ENCODE measurements at regions not wholly inside any gene's neighbourhood (a gene's known extent, or its start where the extent isn't known, plus 50 kb on each side); places are given as distances from the start of the nearest gene placed in this dataset.

DNA sequence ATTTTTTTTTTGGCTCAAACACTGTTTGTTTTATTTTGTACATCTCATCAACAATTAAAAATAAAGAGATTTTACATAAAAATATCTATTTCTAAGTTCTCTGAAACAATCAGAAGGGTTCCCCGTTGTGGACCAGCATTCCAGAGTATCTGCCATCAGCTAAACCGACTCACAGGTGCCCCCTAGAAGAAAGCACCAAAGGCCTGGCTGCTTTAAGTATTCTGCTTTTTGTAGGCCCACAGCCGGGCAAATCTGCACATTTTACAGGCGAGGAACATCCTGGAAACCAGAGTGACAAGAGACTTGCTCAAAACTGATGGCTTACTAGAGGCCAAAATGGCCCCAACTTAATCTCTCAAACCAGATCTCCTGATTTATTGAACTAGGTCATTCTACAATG lies 82.2 kb upstream of the SETBP1 start:
- ATAC-seq (ENCODE audit: low FRiP score) (no peak), DNase-seq (ENCODE audit: low spot score) (no peak)
- TF ChIP-seq, protein P1, sequence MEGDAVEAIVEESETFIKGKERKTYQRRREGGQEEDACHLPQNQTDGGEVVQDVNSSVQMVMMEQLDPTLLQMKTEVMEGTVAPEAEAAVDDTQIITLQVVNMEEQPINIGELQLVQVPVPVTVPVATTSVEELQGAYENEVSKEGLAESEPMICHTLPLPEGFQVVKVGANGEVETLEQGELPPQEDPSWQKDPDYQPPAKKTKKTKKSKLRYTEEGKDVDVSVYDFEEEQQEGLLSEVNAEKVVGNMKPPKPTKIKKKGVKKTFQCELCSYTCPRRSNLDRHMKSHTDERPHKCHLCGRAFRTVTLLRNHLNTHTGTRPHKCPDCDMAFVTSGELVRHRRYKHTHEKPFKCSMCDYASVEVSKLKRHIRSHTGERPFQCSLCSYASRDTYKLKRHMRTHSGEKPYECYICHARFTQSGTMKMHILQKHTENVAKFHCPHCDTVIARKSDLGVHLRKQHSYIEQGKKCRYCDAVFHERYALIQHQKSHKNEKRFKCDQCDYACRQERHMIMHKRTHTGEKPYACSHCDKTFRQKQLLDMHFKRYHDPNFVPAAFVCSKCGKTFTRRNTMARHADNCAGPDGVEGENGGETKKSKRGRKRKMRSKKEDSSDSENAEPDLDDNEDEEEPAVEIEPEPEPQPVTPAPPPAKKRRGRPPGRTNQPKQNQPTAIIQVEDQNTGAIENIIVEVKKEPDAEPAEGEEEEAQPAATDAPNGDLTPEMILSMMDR (IDR thresholded peaks at IDR 0.05): no peak

DNA sequence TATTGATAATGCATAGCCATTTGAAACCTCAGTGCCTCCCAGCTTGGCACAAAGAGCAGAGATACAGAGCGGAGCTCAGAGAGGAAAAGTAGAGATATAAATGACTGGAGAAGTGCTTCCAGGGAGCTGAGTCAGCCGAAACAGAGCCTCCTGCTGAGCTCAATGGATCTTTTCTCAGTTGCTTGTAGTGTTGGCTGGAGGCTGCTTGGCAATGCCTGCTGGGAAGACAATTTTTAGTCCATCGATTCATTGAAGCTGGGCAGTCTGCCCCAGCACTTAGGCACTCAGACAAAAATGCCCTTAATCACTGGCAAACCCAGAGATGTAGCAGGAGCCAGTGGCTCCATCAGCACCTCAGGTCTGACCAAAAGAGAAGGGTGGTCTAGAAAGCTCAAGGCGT lies 81.3 kb upstream of the SETBP1 start:
- ATAC-seq (ENCODE audit: low FRiP score) (no peak), DNase-seq (ENCODE audit: low spot score) (no peak)
- TF ChIP-seq, protein P1 (IDR thresholded peaks at IDR 0.05): no peak

DNA sequence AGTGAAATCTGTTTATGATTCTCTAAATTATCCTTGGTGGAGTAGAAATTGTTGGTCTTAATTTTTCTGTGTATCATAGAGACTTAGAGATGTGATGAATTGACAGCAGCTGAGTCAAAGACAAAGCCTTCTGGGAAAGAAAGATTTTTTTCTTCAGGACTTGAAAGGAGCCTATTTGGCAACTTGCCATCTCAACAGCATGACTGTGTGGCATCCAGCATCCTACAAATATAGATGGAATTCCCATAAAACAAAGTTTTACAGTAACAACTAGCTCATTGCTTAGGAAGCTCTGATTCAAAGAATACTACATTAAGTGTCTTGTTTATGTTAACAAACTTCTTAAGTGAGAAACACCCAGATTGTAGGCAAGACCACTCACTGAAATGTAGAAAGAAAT lies 79.2 kb upstream of the SETBP1 start:
- no peak for DNase-seq (ENCODE audit: low spot score)
- TF ChIP-seq, protein P1 (IDR thresholded peaks at IDR 0.05): no peak
- no peak for ATAC-seq (ENCODE audit: low FRiP score)

DNA sequence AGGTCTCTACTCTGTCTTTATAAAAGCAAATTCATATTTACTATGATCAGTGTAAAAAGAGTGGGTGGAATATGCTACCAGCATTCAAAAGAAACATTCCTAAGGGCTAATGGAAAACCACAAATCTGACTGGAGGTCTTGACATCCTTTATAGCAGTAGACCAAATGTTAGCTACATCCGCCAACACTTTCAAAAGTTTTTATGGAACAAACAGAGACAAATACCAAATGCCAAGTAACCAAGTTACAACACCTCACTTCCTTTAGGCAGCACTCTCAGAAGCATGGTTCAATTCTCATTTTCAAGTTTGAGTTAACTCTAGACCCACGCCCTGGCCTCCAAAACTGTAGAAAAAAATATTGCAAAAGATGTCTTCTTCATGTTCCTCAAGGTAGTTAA lies 78.3 kb upstream of the SETBP1 start:
- TF ChIP-seq, protein P1 (IDR thresholded peaks at IDR 0.05): no peak
- no peak for DNase-seq (ENCODE audit: low spot score)
- ATAC-seq (ENCODE audit: low FRiP score): no peak

DNA sequence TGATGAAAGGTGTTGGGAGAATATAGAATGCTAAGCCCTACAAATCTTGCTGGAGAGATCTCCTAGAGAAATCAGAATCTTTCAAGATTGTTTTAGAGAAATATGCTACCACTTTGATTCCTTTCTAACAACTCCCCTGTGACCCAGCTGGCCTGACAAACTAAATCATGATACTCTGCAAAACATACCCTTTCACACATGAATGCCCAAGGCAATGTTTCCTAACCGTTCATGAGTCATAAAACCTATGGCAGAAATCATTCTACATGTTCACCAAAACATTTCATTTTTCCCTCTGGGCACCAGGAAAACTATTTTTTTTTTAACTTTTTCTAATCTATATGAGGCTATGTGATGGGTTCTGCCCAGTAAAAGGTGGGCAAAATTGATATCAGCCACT lies 77.8 kb upstream of the SETBP1 start:
- ATAC-seq (ENCODE audit: low FRiP score) (no peak), DNase-seq (ENCODE audit: low spot score) (no peak)

DNA sequence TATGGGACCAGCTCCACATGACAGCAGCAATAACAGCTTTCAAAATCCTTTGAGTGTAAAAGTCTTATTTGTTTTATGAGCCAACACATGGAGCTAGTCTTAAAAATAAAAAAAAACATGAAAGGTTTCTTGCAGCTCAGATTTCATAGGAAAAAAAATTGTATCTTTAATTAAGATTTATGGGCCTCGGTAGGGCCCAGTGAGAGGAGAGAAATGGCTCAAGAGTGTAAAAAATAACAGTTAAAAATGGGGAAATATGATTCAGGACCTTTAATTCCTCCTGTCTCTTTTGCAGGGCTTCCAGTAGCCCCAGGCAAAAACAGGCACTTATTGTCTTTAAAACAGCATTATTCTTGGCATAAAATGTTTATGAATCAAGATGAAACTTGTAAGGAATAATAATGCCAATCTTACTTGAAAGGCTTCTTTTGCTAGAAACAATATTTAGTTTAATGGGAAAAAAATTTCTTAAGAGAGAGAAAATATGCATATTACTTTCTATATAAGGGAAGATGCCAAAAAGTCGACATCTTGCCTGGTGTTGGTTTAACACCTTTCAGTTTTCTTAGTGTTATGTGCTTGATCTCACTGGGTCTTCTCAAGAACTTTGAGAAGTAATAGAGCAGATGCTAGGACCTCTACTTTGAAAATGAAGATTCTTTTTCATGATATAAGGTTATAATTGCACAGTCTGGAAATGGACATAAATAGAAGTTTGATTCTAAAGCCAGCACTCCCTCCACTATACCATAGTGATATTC lies 71.3 kb upstream of the SETBP1 start:
- TF ChIP-seq, protein P1 (IDR thresholded peaks at IDR 0.05): no peak
- DNase-seq (ENCODE audit: low spot score): no peak
- no peak for ATAC-seq (ENCODE audit: low FRiP score)

More for the DNA sequence above, 77.8 kb upstream of the SETBP1 start:
- TF ChIP-seq, protein P1 (IDR thresholded peaks at IDR 0.05): no peak

DNA sequence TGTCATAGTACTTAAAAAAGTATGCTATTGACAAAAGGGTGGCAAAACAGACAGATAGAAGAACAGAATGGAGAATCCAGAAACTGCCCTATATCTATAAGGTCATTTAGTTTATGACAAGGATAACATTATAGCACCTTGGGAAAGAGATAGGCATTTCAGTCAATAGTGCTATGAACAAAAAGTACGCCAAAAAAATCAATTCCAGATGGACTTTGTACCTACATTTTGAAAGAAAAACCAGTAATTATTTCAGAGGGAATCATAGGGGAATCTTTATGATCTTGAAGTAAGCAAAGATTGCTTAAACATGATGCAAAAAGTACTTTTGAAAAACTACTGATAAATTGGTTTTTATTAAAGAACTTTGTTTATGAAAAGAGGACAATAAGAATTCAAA lies 59.9 kb upstream of the SETBP1 start:
- TF ChIP-seq, protein P1 (IDR thresholded peaks at IDR 0.05): no peak
- no peak for ATAC-seq (ENCODE audit: low FRiP score)
- DNase-seq (ENCODE audit: low spot score): no peak

Measured in omental fat pad (tissue), 3 donors.